HCT116 (cell line): ENCODE measurements at regions not wholly inside any gene's neighbourhood (a gene's known extent, or its start where the extent isn't known, plus 50 kb on each side); places are given as distances from the start of the nearest gene placed in this dataset.

Experiments used
- ATAC-seq: fragments of 200-7000 bp; cut with Tn5 transposase; 2 replicates; pipeline ENCODE4 v1.9.1; 2020; ENCODE audit warnings: mild to moderate bottlenecking, moderate library complexity
- BruUV-seq: library from RNA; stranded (reverse); fragments of 400-500 nt; replicated peaks from 2 replicates; lab custom pipeline; 2021; lab: Mats Ljungman, UMichigan
- CTCF ChIA-PET: fragments of 300-600 bp; sonication (Branson Sonifier 250); formaldehyde crosslinking; loops from one replicate; lab custom pipeline; 2021; ENCODE audit warnings: antibody characterized with exemption; lab: Charles Lee
- POLR2A ChIA-PET: fragments of 300-600, 350-600 bp; sonication (Branson Sonifier 250); formaldehyde crosslinking; loops from one replicate; lab custom pipeline; 2021; ENCODE audit warnings: antibody characterized with exemption; lab: Charles Lee
- RAD21 ChIA-PET, 2 experiments: fragments of 300-600 bp; sonication (Branson Sonifier 250); formaldehyde crosslinking; loops; one replicate each; lab custom pipeline; 2023; ENCODE audit warnings: low total read pairs in 2 of 2; ENCODE audit not compliant: uncharacterized antibody in 2 of 2, unreplicated experiment in 2 of 2, low non-redundant PET in 1 of 2; lab: Charles Lee
- DNase-seq: peaks from one replicate; pipeline ENCODE4 v3.0.0-alpha.2; 2010; ENCODE audit warnings: low read depth, low spot score
- H2AFZ ChIP-seq: fragments of 200-600 bp; shearing (Covaris generic), sonication (generic); 2 replicates; pipeline ENCODE4 v1.6.1; 2017; ENCODE audit warnings: low read depth, mixed run types, mixed read lengths, antibody characterized with exemption, low read length; ENCODE audit not compliant: poor library complexity, severe bottlenecking
- H3K27ac ChIP-seq: 2 replicates; pipeline ENCODE4 v1.5.1; 2012; ENCODE audit warnings: low read depth, low read length
- H3K27me3 ChIP-seq: fragments of 200-600 bp; sonication (generic); 2 replicates; pipeline ENCODE4 v1.6.1; 2016; ENCODE audit warnings: mixed run types, low read length, mixed read lengths; ENCODE audit not compliant: insufficient read depth
- H3K36me3 ChIP-seq, 2 experiments: fragments of 200-500 bp in 1 of 2; fragments of 200-600 bp in 1 of 2; sonication (Bioruptor generic) in 1 of 2; sonication (generic) in 1 of 2; 2 replicates each; pipeline versions ENCODE4 v1.5.1 to v1.6.1; 2014 to 2016; ENCODE audit warnings: low read length in 2 of 2, inconsistent platforms in 1 of 2, mixed read lengths in 1 of 2, mixed run types in 1 of 2; ENCODE audit not compliant: insufficient read depth in 2 of 2, control insufficient read depth in 1 of 2
- H3K4me1 ChIP-seq, 2 experiments: fragments of 200-600 bp in 1 of 2; sonication (generic) in 1 of 2; 2 replicates each; pipeline versions ENCODE4 v1.5.1 to v1.6.1; 2012 to 2017; ENCODE audit warnings: low read length in 2 of 2, inconsistent platforms in 1 of 2, mild to moderate bottlenecking in 1 of 2, mixed read lengths in 1 of 2, mixed run types in 1 of 2, moderate library complexity in 1 of 2; ENCODE audit not compliant: insufficient read depth in 2 of 2, control insufficient read depth in 1 of 2
- H3K4me2 ChIP-seq: fragments of 200-600 bp; sonication (generic); 2 replicates; pipeline ENCODE4 v1.6.1; 2017; ENCODE audit warnings: mixed run types, low read length, mixed read lengths
- H3K4me3 ChIP-seq, 2 experiments: fragments of 200-600 bp in 1 of 2; sonication (generic) in 1 of 2; replicated peaks in 1 of 2; 2 replicates each; pipeline ENCODE4 v1.5.1; 2011 to 2016; ENCODE audit warnings: low read length in 2 of 2, control low read depth in 1 of 2, low read depth in 1 of 2, mild to moderate bottlenecking in 1 of 2, mixed read lengths in 1 of 2, mixed run types in 1 of 2
- H3K79me2 ChIP-seq: fragments of 200-600 bp; sonication (generic); 2 replicates; pipeline ENCODE4 v1.6.1; 2017; ENCODE audit warnings: mild to moderate bottlenecking, mixed run types, low read length, moderate library complexity, mixed read lengths; ENCODE audit not compliant: insufficient read depth
- H3K9ac ChIP-seq: fragments of 200-600 bp; sonication (generic); 2 replicates; pipeline ENCODE4 v1.6.1; 2016; ENCODE audit warnings: low read length, mixed read lengths
- H3K9me2 ChIP-seq: fragments of 200-600 bp; sonication (generic), shearing (Covaris generic); 2 replicates; pipeline ENCODE4 v1.6.1; 2017; ENCODE audit warnings: mixed run types, mild to moderate bottlenecking, moderate library complexity; ENCODE audit not compliant: insufficient read depth
- H3K9me3 ChIP-seq, 2 experiments: fragments of 200-500 bp in 1 of 2; fragments of 200-600 bp in 1 of 2; sonication (Bioruptor generic) in 1 of 2; sonication (generic) in 1 of 2; 2 replicates each; pipeline ENCODE4 v1.6.1; 2014 to 2017; ENCODE audit warnings: low read length in 2 of 2, mixed read lengths in 2 of 2, inconsistent platforms in 1 of 2, low read depth in 1 of 2, mild to moderate bottlenecking in 1 of 2, mixed run types in 1 of 2, moderate library complexity in 1 of 2; ENCODE audit not compliant: control insufficient read depth in 1 of 2, insufficient read depth in 1 of 2
- H4K20me1 ChIP-seq: fragments of 200-600 bp; sonication (generic), shearing (Covaris generic); 2 replicates; pipeline ENCODE4 v1.6.1; 2017; ENCODE audit warnings: mixed run types, mild to moderate bottlenecking, moderate library complexity; ENCODE audit not compliant: insufficient read depth
- CBX3 ChIP-seq: IDR thresholded peaks from 2 replicates; pipeline ENCODE4 v1.6.1; 2012; ENCODE audit warnings: low read depth
- EGR1 ChIP-seq: IDR thresholded peaks from 2 replicates; pipeline ENCODE4 v1.6.1; 2012; ENCODE audit warnings: low read depth
- ELF1 ChIP-seq: IDR thresholded peaks from 2 replicates; pipeline ENCODE4 v1.6.1; 2012; ENCODE audit warnings: low read depth, borderline replicate concordance
- EZH2 ChIP-seq: fragments of 200-600 bp; sonication (generic); IDR thresholded peaks from 2 replicates; pipeline ENCODE4 v1.6.1; 2017; ENCODE audit warnings: antibody characterized with exemption, mixed run types
- FOSL1 ChIP-seq: IDR thresholded peaks from 2 replicates; pipeline ENCODE4 v1.6.1; 2012; ENCODE audit warnings: low read depth
- JUND ChIP-seq: IDR thresholded peaks from 2 replicates; pipeline ENCODE4 v1.6.1; 2012
- POLR2A ChIP-seq: IDR thresholded peaks from 2 replicates; pipeline ENCODE4 v1.7.0; 2011; ENCODE audit warnings: borderline replicate concordance; ENCODE audit not compliant: insufficient read depth, insufficient read length; ENCODE audit errors: extremely low read depth
- POLR2AphosphoS5 ChIP-seq: IDR thresholded peaks from 2 replicates; pipeline ENCODE4 v1.6.1; 2011; ENCODE audit warnings: mild to moderate bottlenecking, low read depth, low read length, moderate library complexity
- RAD21 ChIP-seq: IDR thresholded peaks from 2 replicates; pipeline ENCODE4 v1.6.1; 2012; ENCODE audit warnings: low read depth, mild to moderate bottlenecking
- SIN3A ChIP-seq: IDR thresholded peaks from 2 replicates; pipeline ENCODE4 v1.6.1; 2012; ENCODE audit warnings: low read depth
- SP1 ChIP-seq: IDR thresholded peaks from 2 replicates; pipeline ENCODE4 v1.6.1; 2012; ENCODE audit warnings: low read depth
- SRF ChIP-seq: IDR thresholded peaks from 2 replicates; pipeline ENCODE4 v1.6.1; 2012; ENCODE audit warnings: low read depth
- TCF7L2 ChIP-seq: IDR thresholded peaks from 2 replicates; pipeline ENCODE4 v1.7.0; 2011; ENCODE audit warnings: borderline replicate concordance, inconsistent platforms; ENCODE audit not compliant: insufficient read depth, insufficient read length; ENCODE audit errors: extremely low read depth
- ZFX ChIP-seq: fragments of 450-650 bp; IDR thresholded peaks from 2 replicates; pipeline ENCODE4 v1.6.1; 2017
- ZNF274 ChIP-seq: fragments of 200-500 bp; sonication (Bioruptor generic); IDR thresholded peaks from 2 replicates; pipeline ENCODE4 v1.6.1; 2014; ENCODE audit warnings: mild to moderate bottlenecking, low read depth, low read length, inconsistent platforms
- intact Hi-C: fragments of 100-400 bp; cut with micrococcal nuclease; formaldehyde crosslinking; loops from 2 replicates; pipeline ENCODE4 v1.10.0; 2022
- TF ChIP-seq, protein P1 (sequence below): IDR thresholded peaks from 2 replicates; pipeline ENCODE4 v1.6.1; 2012; ENCODE audit warnings: low read depth
- TF ChIP-seq, protein P2 (sequence below): IDR thresholded peaks from 2 replicates; pipeline ENCODE4 v1.6.1; 2012
- TF ChIP-seq, protein P3 (sequence below): IDR thresholded peaks from 2 replicates; pipeline ENCODE4 v1.6.1; 2011; ENCODE audit warnings: mild to moderate bottlenecking, low read length, moderate library complexity; ENCODE audit not compliant: insufficient replicate concordance; ENCODE audit errors: extremely low read depth
- TF ChIP-seq, protein P4 (sequence below): IDR thresholded peaks from 2 replicates; pipeline ENCODE4 v1.6.1; 2012

DNA sequence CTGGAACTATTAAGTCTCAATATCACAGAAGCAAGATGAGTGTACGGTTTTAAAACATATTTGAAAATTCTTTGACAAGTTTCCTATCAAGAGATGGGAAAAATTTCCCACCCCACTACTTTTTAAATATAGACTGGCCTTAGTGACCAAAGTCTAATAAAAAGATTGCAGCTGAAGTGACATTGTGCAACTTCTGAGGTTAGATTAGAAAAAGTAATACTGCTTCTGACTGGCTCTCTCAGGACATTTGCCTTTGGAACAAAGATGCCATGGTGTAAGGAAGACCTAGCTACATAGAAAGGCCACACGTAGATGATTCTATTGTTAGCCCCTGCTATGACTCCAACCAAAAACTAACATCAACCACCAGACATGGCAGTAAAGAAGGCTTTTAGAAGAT is 138.7 kb upstream of the FAM47C start:
- BruUV-seq, result no TSS peak
- RAD21 ChIA-PET, result no interaction called here
- intact Hi-C loops, result no loop called here

More for the DNA sequence above, 138.7 kb upstream of the FAM47C start:
- Histone ChIP-seq H3K79me2 (no peaks in the 10 kb centered on the region), H3K27me3 (no peaks in the 10 kb centered on the region), H3K9me2 (no peaks in the 10 kb centered on the region), H2AFZ (no peak overlapping the region), H3K9ac (no peak overlapping the region), H3K36me3 (no peaks in the 10 kb centered on the region), H4K20me1 (no peaks in the 10 kb centered on the region), H3K4me3 (no peak overlapping the region), H3K9me3 (no peaks in the 10 kb centered on the region), H3K4me1 (no peaks in the 10 kb centered on the region), H3K4me2 (no peak overlapping the region), H3K27ac (no peak overlapping the region)
- ATAC-seq, result no peak
- no peak for DNase-seq
- TF ChIP-seq EZH2 (no peak), CBX3 (no peak), TCF7L2 (no peak), ELF1 (no peak), SIN3A (no peak), SRF (no peak), RAD21 (no peak), ZFX (no peak), ZNF274 (no peak), SP1 (no peak), POLR2AphosphoS5 (no peak), JUND (no peak), POLR2A (no peak), FOSL1 (no peak), EGR1 (no peak)
- TF ChIP-seq, protein P1, sequence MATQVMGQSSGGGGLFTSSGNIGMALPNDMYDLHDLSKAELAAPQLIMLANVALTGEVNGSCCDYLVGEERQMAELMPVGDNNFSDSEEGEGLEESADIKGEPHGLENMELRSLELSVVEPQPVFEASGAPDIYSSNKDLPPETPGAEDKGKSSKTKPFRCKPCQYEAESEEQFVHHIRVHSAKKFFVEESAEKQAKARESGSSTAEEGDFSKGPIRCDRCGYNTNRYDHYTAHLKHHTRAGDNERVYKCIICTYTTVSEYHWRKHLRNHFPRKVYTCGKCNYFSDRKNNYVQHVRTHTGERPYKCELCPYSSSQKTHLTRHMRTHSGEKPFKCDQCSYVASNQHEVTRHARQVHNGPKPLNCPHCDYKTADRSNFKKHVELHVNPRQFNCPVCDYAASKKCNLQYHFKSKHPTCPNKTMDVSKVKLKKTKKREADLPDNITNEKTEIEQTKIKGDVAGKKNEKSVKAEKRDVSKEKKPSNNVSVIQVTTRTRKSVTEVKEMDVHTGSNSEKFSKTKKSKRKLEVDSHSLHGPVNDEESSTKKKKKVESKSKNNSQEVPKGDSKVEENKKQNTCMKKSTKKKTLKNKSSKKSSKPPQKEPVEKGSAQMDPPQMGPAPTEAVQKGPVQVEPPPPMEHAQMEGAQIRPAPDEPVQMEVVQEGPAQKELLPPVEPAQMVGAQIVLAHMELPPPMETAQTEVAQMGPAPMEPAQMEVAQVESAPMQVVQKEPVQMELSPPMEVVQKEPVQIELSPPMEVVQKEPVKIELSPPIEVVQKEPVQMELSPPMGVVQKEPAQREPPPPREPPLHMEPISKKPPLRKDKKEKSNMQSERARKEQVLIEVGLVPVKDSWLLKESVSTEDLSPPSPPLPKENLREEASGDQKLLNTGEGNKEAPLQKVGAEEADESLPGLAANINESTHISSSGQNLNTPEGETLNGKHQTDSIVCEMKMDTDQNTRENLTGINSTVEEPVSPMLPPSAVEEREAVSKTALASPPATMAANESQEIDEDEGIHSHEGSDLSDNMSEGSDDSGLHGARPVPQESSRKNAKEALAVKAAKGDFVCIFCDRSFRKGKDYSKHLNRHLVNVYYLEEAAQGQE, result no peak
- TF ChIP-seq, protein P2, sequence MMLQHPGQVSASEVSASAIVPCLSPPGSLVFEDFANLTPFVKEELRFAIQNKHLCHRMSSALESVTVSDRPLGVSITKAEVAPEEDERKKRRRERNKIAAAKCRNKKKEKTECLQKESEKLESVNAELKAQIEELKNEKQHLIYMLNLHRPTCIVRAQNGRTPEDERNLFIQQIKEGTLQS, result no peak
- TF ChIP-seq, protein P3, sequence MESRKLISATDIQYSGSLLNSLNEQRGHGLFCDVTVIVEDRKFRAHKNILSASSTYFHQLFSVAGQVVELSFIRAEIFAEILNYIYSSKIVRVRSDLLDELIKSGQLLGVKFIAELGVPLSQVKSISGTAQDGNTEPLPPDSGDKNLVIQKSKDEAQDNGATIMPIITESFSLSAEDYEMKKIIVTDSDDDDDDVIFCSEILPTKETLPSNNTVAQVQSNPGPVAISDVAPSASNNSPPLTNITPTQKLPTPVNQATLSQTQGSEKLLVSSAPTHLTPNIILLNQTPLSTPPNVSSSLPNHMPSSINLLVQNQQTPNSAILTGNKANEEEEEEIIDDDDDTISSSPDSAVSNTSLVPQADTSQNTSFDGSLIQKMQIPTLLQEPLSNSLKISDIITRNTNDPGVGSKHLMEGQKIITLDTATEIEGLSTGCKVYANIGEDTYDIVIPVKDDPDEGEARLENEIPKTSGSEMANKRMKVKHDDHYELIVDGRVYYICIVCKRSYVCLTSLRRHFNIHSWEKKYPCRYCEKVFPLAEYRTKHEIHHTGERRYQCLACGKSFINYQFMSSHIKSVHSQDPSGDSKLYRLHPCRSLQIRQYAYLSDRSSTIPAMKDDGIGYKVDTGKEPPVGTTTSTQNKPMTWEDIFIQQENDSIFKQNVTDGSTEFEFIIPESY, result no peak
- TF ChIP-seq, protein P4, sequence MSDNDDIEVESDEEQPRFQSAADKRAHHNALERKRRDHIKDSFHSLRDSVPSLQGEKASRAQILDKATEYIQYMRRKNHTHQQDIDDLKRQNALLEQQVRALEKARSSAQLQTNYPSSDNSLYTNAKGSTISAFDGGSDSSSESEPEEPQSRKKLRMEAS, result no peak
- ChIA-PET CTCF (no interaction called here), POLR2A (no interaction called here)
